ENCODE measurements at regions not wholly inside any gene's neighbourhood (a gene's known extent, or its start where the extent isn't known, plus 50 kb on each side); places are given as distances from the start of the nearest gene placed in this dataset.

DNA sequence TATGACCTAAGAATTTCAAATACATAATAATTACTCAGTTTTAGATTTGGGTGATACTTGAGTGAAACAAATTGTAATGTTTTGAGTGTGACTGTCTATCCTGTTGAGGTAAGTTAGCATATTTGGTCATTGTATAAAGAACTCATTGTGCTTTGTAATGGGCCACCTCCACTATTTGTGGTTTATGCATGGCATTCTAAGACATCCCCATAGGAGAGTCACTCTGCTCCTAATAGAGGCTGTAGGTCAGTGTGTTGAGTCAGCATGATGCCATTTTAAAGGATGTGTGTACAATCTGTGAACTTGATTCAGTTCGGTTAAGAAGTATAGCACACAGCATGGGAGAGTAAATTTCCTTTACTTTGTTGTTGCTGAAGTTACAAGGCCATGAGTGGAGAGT, 1112.4 kb downstream of the JRKL start:
- Mint-ChIP-seq H3K4me1 (ENCODE audit: low read depth) (no peaks in the 10 kb centered on the region), H3K36me3 (ENCODE audit: low read depth) (no peaks in the 10 kb centered on the region), H3K27me3 (no peaks in the 10 kb centered on the region), H3K9me3 (peaks cover 2% of the 10 kb centered on the region), H3K27ac (no peak overlapping the region), H3K4me3 (no peak overlapping the region)
- DNase-seq, result no peak
- no peak for ATAC-seq
- TF ChIP-seq, protein P1, sequence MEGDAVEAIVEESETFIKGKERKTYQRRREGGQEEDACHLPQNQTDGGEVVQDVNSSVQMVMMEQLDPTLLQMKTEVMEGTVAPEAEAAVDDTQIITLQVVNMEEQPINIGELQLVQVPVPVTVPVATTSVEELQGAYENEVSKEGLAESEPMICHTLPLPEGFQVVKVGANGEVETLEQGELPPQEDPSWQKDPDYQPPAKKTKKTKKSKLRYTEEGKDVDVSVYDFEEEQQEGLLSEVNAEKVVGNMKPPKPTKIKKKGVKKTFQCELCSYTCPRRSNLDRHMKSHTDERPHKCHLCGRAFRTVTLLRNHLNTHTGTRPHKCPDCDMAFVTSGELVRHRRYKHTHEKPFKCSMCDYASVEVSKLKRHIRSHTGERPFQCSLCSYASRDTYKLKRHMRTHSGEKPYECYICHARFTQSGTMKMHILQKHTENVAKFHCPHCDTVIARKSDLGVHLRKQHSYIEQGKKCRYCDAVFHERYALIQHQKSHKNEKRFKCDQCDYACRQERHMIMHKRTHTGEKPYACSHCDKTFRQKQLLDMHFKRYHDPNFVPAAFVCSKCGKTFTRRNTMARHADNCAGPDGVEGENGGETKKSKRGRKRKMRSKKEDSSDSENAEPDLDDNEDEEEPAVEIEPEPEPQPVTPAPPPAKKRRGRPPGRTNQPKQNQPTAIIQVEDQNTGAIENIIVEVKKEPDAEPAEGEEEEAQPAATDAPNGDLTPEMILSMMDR (IDR thresholded peaks at IDR 0.05), result no peak
- intact Hi-C loops (cut with micrococcal nuclease), result no loop called here
- CTCF ChIA-PET, result no interaction called here
- POLR2A ChIA-PET, result no interaction called here

DNA sequence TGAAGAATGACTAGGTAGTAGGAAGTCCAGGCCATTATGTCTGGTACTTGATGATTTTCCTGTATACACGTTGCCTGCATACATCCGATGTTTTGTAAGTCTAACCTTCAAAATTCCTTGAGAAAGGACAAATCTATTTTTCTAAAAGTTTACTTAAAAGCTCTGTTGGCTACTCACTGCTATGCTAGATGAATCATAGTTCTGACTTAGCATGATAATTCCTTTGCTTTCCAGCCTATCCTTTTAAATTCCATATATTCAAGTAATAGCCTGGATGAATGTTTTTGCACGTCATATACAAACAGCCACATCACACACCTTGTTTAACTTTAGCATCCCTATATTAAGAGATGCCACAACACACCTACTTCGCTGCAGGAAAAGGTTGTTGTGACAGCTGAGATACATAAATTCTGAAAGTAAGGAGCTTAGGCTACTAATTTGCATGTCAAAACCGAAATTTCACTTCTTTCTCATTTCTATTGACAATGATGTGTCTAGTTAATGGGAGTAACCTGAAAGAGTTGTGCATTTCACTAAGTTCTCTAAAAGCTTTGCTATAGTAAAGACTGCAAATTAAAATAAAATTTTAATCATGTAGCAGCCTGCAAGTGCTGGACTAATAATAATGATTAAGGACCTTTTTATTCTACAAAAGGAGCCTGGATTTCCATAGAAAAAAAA, 1116.4 kb downstream of the JRKL start:
- TF ChIP-seq, protein P1 (IDR thresholded peaks at IDR 0.05), result no peak
- H3K27ac Mint-ChIP-seq, result no peak overlapping the region
- POLR2A ChIA-PET, result no interaction called here
- H3K36me3 Mint-ChIP-seq (ENCODE audit: low read depth), result no peaks in the 10 kb centered on the region
- H3K4me1 Mint-ChIP-seq (ENCODE audit: low read depth), result no peaks in the 10 kb centered on the region
- intact Hi-C loops (cut with micrococcal nuclease), result no loop called here
- no peak overlapping the region for H3K4me3 Mint-ChIP-seq
- peaks cover 8% of the 10 kb centered on the region for H3K9me3 Mint-ChIP-seq
- ATAC-seq (no peak), DNase-seq (no peak)
- CTCF ChIA-PET, result no interaction called here
- H3K27me3 Mint-ChIP-seq, result no peaks in the 10 kb centered on the region

DNA sequence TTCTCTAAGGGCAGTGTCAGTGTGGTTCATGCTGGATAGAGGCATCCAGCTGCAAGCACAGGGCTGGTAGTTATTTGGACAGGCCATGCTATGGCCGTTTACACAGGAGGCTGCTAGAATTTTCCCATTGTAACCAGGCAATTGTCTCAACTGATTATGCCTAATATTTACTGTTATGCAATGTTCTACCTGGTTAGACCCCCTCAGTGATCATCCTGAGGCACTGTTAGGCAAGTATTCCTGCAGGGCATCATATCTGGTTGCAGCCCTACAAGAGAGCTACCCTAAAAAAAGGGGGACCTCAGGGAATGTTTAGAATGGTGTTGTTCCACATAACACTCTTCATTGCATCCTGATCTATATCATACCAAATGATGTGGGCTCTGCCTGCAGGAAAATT, 1124.6 kb downstream of the JRKL start:
- H3K4me3 Mint-ChIP-seq, result no peak overlapping the region
- H3K4me1 Mint-ChIP-seq (ENCODE audit: low read depth), result no peaks in the 10 kb centered on the region
- H3K27me3 Mint-ChIP-seq, result no peaks in the 10 kb centered on the region
- H3K27ac Mint-ChIP-seq, result no peak overlapping the region
- ATAC-seq (no peak), DNase-seq (no peak)
- ChIA-PET POLR2A (no interaction called here), CTCF (no interaction called here)
- no peaks in the 10 kb centered on the region for H3K36me3 Mint-ChIP-seq (ENCODE audit: low read depth)
- intact Hi-C loops (cut with micrococcal nuclease), result no loop called here
- H3K9me3 Mint-ChIP-seq, result peaks cover 8% of the 10 kb centered on the region
- TF ChIP-seq, protein P1 (IDR thresholded peaks at IDR 0.05), result no peak

DNA sequence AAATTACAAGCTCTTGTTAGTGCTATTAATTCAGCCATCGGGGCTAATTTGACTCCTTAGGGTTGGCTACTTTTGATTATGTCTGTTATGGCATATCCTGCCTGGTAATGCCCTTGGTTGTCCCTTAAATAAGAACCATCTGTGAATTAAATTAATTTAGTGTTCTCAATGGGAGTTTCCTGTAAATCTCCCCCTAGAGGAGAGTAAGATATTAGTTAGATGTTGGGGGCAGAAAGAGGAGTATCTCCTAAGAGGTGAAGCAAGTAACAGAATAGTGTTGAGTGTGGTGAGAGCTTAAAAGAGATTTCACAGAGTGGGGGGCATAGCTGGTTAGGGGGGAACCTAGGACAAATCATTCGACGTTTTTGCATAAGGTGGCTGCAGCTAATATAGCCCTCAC, 1126.9 kb downstream of the JRKL start:
- Mint-ChIP-seq H3K4me3 (no peak overlapping the region), H3K27me3 (no peaks in the 10 kb centered on the region), H3K36me3 (ENCODE audit: low read depth) (no peaks in the 10 kb centered on the region), H3K9me3 (peaks cover 5% of the 10 kb centered on the region), H3K4me1 (ENCODE audit: low read depth) (no peaks in the 10 kb centered on the region), H3K27ac (no peak overlapping the region)
- TF ChIP-seq, protein P1 (IDR thresholded peaks at IDR 0.05), result no peak
- ATAC-seq (no peak), DNase-seq (no peak)
- CTCF ChIA-PET, result no interaction called here
- intact Hi-C loops (cut with micrococcal nuclease), result no loop called here
- POLR2A ChIA-PET, result no interaction called here

DNA sequence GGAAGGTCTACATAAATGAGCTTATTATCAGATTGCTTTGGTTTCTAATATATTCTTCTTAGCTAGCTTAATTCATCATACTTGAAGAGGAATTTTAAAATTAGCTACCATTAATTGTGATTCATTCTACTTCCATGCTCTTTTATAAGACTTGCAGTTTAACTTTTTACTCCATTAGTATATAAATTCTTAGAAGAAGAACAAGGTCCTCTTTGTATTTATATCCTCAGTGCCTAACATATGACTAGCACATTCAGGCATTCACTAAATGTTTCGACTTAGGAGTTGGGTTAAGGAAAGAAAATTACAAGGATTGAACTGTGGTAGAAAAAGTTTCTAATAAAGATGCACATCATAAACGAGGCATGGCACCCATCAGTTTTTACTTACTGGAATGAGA, 1135.5 kb downstream of the JRKL start:
- H3K27me3 Mint-ChIP-seq, result no peaks in the 10 kb centered on the region
- POLR2A ChIA-PET, result no interaction called here
- no peaks in the 10 kb centered on the region for H3K36me3 Mint-ChIP-seq (ENCODE audit: low read depth)
- TF ChIP-seq, protein P1 (IDR thresholded peaks at IDR 0.05), result no peak
- H3K27ac Mint-ChIP-seq, result no peak overlapping the region
- CTCF ChIA-PET, result interaction anchor here (1.0 kb wide), 1 partner anchor 1062 kb away, joined by 3 read pairs; no protein-coding TSS in a partner anchor
- ATAC-seq (no peak), DNase-seq (no peak)
- H3K4me3 Mint-ChIP-seq, result no peak overlapping the region
- intact Hi-C loops (cut with micrococcal nuclease), result no loop called here
- no peaks in the 10 kb centered on the region for H3K4me1 Mint-ChIP-seq (ENCODE audit: low read depth)
- H3K9me3 Mint-ChIP-seq, result peaks cover 8% of the 10 kb centered on the region
